HG03342 (cell line): ENCODE measurements at regions not wholly inside any gene's neighbourhood (a gene's known extent, or its start where the extent isn't known, plus 50 kb on each side); places are given as distances from the start of the nearest gene placed in this dataset.
A peak's percentile ranks its signal among the peaks of the same experiment; 100 is the strongest.
"Not testable (repeated sequence)": the region's sequence is repeated elsewhere in the genome, so short reads cannot be mapped to it uniquely, and the experiment has no call there.

ENCODE experiments used
- ATAC-seq: cut with Tn5 transposase; IDR thresholded peaks from one replicate; pipeline ENCODE4 v1.9.1; 2021; ENCODE audit warnings: mild to moderate bottlenecking, moderate library complexity; ENCODE audit not compliant: unreplicated experiment

DNA sequence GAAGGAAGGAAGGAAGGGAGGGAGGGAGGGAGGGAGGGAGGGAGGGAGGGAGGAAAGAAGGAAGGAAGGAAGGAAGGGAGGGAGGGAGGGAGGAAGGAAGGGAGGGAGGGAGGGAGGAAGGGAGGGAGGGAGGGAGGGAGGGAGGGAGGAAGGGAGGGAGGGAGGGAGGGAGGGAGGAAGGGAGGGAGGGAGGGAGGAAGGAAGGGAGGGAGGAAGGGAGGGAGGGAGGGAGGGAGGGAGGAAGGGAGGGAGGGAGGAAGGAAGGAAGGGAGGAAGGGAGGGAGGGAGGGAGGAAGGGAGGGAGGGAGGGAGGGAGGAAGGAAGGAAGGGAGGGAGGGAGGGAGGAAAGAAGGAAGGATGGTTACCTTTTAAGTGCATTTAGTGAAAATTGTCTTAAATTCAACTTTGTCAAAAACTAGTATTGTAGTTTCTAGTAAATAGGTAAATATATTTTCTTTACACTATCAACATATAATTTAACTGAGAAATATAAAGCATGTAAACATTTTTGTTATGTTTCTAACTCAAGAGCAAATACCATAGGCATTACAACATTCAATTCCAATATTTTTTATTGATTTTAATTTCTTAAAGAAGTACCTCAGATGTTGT, 776.4 kb upstream of the ADGRL3 start:
- ATAC-seq: not testable (repeated sequence)

DNA sequence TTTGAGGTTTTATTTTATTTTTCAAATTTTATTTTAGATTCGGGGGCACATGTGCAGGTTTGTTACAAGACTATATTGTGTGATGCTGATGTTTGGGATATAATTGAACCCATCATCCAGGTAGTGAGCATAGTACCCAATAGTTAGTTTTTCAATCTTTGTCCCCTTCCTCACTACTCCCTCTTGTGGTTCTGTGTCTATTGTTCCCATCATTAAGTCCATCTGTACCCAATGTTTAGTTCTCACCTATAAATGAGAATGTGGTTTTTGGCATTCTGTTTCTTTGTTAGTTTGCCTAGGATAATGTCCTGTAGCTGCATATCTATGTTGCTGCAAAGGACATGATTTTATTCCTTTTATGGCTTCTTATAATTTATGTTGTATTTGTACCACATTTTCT, 767.2 kb upstream of the ADGRL3 start:
- ATAC-seq: no peak

- no peak for ATAC-seq
Measured at GRCh38 chr4:60443068-60443467, 757.1 kb upstream of the ADGRL3 start.

GRCh38 chr4:60443796-60444195, 756.3 kb upstream of the ADGRL3 start:
- ATAC-seq: no peak

GRCh38 chr4:60450054-60450453, 750.1 kb upstream of the ADGRL3 start:
- no peak for ATAC-seq

DNA sequence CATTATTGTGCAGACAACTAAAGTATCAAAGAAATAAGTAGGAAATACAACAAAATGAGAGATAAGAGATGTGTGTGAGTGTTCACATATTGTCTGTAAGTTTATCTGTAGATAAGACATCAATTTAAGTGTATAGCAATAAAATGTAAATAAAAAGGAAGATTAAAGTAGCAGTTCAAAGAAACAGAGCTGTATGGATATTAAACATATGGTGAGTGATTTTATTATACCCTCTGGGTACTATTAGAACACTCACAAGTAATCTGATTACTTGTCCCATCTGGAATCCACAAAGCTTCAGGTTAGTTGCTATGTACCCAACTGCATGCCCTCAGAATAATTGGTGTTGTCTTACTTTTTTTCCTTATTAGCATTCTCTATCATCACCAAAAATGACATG, 747.9 kb upstream of the ADGRL3 start:
- ATAC-seq: no peak

- ATAC-seq: no peak
Measured at GRCh38 chr4:60455380-60455779, 744.7 kb upstream of the ADGRL3 start.

- ATAC-seq: no peak
Measured at GRCh38 chr4:60461551-60461950, 738.6 kb upstream of the ADGRL3 start.

- ATAC-seq: peak; percentile 69
Measured at GRCh38 chr4:60463857-60464502, 736.1 kb upstream of the ADGRL3 start.

DNA sequence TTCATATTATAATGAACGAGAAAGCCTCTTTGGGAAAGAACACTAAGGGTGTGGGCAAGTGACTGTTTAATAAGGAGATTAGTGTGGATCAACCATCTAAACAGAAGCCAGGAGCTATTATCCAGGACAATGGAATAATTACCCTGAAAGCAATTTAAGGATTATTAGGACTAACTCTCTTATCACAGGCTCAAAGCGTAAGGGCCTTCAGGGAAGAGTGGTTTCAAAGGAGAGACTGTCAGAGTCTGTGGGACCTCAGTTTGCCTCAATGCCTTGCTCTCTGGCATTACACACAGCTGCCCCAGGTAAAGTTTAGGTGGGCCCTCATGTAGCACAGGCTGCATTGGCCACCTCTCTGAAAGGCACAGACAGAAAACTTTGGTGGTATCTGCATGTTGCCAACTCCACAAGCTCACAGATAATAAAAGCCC, 717.2 kb upstream of the ADGRL3 start:
- ATAC-seq: no peak

DNA sequence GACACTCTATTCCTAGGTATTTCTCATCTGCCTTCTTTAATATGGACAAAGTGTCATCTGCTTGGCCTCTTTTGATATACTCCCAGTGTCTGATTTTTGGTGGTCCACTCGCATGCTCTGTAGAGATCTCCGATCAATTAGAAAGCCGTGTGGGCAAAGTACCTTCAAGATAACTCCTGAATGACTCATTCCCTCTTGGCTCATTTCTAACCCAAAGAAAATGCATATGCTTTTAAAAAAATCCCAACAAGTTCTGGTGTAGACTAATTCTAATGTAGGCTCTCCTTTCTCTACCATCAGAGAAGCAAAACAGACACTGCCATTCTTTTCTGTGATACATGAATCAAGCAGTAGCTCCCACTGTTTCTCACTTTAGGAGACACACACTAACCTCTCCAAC, 714.9 kb upstream of the ADGRL3 start:
- no peak for ATAC-seq

DNA sequence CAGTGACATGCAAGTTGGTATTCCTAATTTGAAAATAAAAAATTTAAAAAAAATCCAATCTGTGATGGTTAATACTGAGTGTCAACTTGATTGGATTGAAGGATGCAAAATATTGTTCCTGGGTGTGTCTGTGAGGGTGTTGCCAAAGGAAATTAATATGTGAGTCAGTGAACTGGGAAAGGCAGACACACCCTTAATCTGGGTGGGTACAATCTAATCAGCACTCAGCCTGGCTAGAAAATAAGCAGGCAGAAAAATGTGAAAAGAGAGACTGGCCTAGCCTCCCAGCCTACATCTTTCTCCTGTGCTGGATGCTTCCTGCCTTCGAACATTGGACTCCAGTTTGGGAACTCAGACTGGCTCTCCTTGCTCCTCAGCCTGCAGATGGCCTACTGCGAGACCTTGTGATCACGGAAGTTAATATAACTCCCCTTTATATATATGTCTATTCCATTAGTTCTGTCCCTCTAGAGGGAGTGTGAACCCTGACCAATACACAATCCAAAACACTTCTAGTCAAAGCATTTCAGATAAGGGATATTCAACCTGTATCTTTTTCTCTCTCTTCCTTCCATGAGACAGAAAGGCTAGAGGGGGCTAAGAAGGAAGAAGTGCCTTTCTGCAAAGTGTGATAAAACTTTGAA, 712.9 kb upstream of the ADGRL3 start:
- ATAC-seq: not testable (repeated sequence)

GRCh38 chr4:60500810-60501209, 699.3 kb upstream of the ADGRL3 start:
- ATAC-seq: no peak

GRCh38 chr4:60502733-60503132, 697.4 kb upstream of the ADGRL3 start:
- no peak for ATAC-seq

DNA sequence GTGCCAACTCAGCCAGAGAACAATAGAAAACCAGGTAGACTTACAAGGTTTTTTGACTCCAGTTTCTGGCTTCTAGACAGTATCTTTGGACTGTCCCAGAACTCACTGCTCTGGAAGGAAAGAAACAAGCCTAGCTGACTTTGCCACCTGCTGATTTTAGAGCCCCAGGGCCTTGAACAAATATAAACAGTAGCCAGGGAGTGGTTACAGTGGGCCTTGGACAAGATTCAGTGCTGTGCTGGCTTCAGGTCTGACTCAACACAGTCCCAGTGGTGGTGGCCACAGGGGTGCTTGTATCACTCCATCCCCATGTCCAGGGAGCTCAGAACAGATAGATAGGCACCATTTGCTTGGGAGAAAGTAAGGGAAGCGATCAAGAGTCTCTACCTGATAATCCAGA, 694.1 kb upstream of the ADGRL3 start:
- ATAC-seq: no peak

- ATAC-seq: no peak
Measured at GRCh38 chr4:60522265-60522664, 677.9 kb upstream of the ADGRL3 start.

GRCh38 chr4:60531776-60532379, 668.2 kb upstream of the ADGRL3 start:
- ATAC-seq: no peak

DNA sequence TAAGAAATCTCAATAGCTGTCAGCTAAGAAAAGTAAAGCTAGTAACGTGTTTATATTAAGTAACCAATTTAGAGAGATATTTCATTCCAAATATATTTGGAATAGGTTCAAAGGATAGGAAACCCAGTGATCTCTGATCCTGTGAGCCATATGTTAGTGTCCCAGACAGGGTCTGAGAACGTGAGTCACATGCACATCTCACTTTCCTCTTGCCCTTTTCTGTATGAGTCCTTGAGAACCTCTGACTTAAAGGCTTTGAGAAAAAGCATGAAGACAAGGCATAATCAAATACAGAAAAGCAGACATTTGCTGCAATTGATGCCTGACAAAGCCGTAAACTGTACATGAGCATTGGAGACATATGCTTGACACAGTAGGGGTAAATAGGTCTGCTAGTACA, 655.1 kb upstream of the ADGRL3 start:
- ATAC-seq: no peak

DNA sequence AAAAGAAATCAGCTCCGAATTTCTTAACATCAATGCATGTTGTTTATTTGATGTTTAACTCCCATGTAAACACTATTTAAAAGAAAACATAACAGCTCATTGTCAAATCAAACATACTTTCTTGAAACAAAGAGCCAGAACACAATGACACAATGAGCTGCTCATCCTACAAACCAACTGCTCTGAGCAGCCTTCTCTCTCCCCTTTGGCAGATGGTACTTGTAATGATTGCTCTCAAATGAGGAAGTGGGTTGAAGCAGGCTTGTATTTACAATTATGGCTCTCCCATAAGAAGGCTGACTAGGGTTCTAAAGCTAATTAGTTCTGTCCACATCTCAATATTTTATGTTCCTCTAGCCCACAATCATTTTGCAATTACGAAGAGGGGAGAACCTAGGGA, 637.8 kb upstream of the ADGRL3 start:
- ATAC-seq: no peak

DNA sequence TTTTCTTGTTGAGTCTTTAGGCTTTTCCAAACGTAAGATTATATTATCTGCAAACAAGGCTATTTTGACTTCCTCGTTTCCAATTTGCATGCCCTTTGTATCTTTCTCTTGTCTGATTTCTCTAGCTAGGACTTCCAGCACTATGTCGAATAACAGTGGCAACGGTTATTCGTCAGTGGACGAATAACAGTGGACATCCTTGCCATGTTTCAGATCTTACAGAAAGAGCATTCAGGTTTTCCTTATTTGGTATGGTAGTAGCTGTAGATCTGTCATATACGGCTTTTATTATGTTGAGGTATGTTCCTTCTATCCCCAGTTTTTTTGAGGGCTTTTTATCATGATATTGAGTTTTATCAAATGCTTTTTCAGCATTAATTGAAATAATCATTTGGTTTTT, 634.6 kb upstream of the ADGRL3 start:
- no peak for ATAC-seq

DNA sequence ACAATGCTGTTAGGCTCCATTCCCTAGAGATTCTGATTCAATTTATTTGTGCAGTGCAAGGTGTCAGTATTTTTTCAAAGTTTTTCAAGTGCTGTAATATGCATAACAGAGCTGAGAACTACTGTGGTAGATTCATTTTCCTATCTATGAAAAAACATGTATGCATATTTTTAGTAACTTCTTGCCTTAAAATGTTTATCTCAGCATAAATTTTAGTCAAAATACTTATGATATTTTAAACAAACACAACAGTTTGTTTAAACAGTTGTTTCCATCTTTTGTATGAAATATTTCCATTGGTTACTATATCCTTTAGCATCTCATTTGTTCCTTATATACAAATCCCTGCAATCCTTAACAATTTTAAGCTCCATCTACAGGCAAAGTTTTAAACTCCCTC, 624.8 kb upstream of the ADGRL3 start:
- no peak for ATAC-seq

DNA sequence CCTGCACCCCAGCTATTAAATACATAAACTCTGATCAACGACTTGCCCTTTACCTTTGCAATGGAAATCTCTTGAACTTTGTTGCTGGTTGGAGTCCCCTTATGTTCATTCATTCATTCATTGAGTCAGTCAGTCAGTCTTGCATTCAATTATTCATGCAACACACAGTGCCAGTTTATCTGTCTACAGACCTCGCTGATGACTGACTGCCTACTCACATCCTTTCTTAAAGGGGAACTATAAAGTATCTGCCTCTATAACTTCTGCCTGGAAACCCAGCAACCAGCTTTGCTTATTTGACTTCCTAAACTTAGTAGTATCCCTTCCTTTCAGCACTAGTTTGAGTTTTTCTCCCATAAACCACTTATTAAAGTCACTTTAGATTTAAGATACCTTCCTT, 620.8 kb upstream of the ADGRL3 start:
- ATAC-seq: no peak
